Activated CD8-positive, alpha-beta T cell treated with anti-CD3 and anti-CD28 coated beads, Interleukin-2, amount 10 ng/mL, durations not matched to agents 7 days and 5 days (primary cell): ENCODE measurements at regions not wholly inside any gene's neighbourhood (a gene's known extent, or its start where the extent isn't known, plus 50 kb on each side); places are given as distances from the start of the nearest gene placed in this dataset.
"Not testable (repeated sequence)": the region's sequence is repeated elsewhere in the genome, so short reads cannot be mapped to it uniquely, and the experiment has no call there.

ENCODE experiments used
- ATAC-seq: fragments of 150-1000 bp; cut with Tn5 transposase; one replicate; pipeline ENCODE4 v1.10.0; 2021; ENCODE audit warnings: moderate library complexity
- CTCF ChIA-PET: fragments of 350-600 bp; sonication (Branson Sonifier 250); formaldehyde crosslinking; loops from one replicate; lab custom pipeline; 2021; ENCODE audit warnings: antibody characterized with exemption; lab: Charles Lee
- POLR2A ChIA-PET: fragments of 350-600 bp; sonication (Branson Sonifier 250); formaldehyde crosslinking; loops from one replicate; lab custom pipeline; 2021; ENCODE audit warnings: antibody characterized with exemption; lab: Charles Lee
- DNase-seq: peaks from one replicate; pipeline ENCODE4 v3.0.0-alpha.2; 2020
- H3K27ac Mint-ChIP-seq: one replicate; pipeline ENCODE4 v1.8.0; 2021; ENCODE audit warnings: mild to moderate bottlenecking, mixed read lengths
- H3K27me3 Mint-ChIP-seq: one replicate; pipeline ENCODE4 v1.8.0; 2021; ENCODE audit warnings: low read depth, mixed read lengths
- H3K36me3 Mint-ChIP-seq: one replicate; pipeline ENCODE4 v1.8.0; 2021; ENCODE audit warnings: low read depth, mixed read lengths
- H3K4me1 Mint-ChIP-seq: one replicate; pipeline ENCODE4 v1.8.0; 2021; ENCODE audit warnings: low read depth, mixed read lengths
- H3K4me3 Mint-ChIP-seq: one replicate; pipeline ENCODE4 v1.8.0; 2021; ENCODE audit warnings: mild to moderate bottlenecking, mixed read lengths
- H3K9me3 Mint-ChIP-seq: one replicate; pipeline ENCODE4 v1.8.0; 2022; ENCODE audit warnings: mixed read lengths; ENCODE audit not compliant: insufficient read depth

- CTCF ChIA-PET, H3K27ac Mint-ChIP-seq, POLR2A ChIA-PET, H3K27me3 Mint-ChIP-seq, H3K4me1 Mint-ChIP-seq, ATAC-seq, H3K4me3 Mint-ChIP-seq, H3K36me3 Mint-ChIP-seq, H3K9me3 Mint-ChIP-seq, DNase-seq: not testable (repeated sequence)
Measured at GRCh38 chr7:45807832-45808231, 65.0 kb downstream of the CCDC201 start.

GRCh38 chr7:45802214-45802613 is 70.7 kb downstream of the CCDC201 start:
- H3K4me1 Mint-ChIP-seq, H3K36me3 Mint-ChIP-seq, ATAC-seq, H3K27ac Mint-ChIP-seq, CTCF ChIA-PET, H3K4me3 Mint-ChIP-seq, POLR2A ChIA-PET, DNase-seq, H3K27me3 Mint-ChIP-seq, H3K9me3 Mint-ChIP-seq: not testable (repeated sequence)

- H3K27ac Mint-ChIP-seq, H3K27me3 Mint-ChIP-seq, H3K4me3 Mint-ChIP-seq, H3K9me3 Mint-ChIP-seq, H3K4me1 Mint-ChIP-seq, CTCF ChIA-PET, H3K36me3 Mint-ChIP-seq, POLR2A ChIA-PET, DNase-seq, ATAC-seq: not testable (repeated sequence)
Measured at GRCh38 chr7:45797264-45797663, 75.6 kb downstream of the CCDC201 start.

GRCh38 chr7:45789641-45790040 is 83.2 kb downstream of the CCDC201 start:
- H3K36me3 Mint-ChIP-seq = not testable (repeated sequence)

GRCh38 chr7:45785724-45786123 is 87.2 kb downstream of the CCDC201 start:
- H3K27me3 Mint-ChIP-seq, DNase-seq, CTCF ChIA-PET, H3K27ac Mint-ChIP-seq, H3K4me3 Mint-ChIP-seq, H3K36me3 Mint-ChIP-seq, H3K9me3 Mint-ChIP-seq, ATAC-seq, H3K4me1 Mint-ChIP-seq, POLR2A ChIA-PET: not testable (repeated sequence)

More at GRCh38 chr7:45789641-45790040, 83.2 kb downstream of the CCDC201 start:
- POLR2A ChIA-PET = interaction anchor here (0.7 kb wide), 1 partner anchor 1754 kb away, joined by 3 read pairs; no protein-coding TSS in a partner anchor
- ATAC-seq, H3K4me1 Mint-ChIP-seq, DNase-seq, H3K27me3 Mint-ChIP-seq, H3K4me3 Mint-ChIP-seq, H3K9me3 Mint-ChIP-seq, CTCF ChIA-PET, H3K27ac Mint-ChIP-seq: not testable (repeated sequence)

- POLR2A ChIA-PET, CTCF ChIA-PET, DNase-seq, H3K4me3 Mint-ChIP-seq, ATAC-seq, H3K27ac Mint-ChIP-seq, H3K9me3 Mint-ChIP-seq, H3K4me1 Mint-ChIP-seq, H3K27me3 Mint-ChIP-seq, H3K36me3 Mint-ChIP-seq: not testable (repeated sequence)
Measured at GRCh38 chr7:45784775-45785174, 88.1 kb downstream of the CCDC201 start.
